ENCODE measurements at regions not wholly inside any gene's neighbourhood (a gene's known extent, or its start where the extent isn't known, plus 50 kb on each side); places are given as distances from the start of the nearest gene placed in this dataset.

DNA sequence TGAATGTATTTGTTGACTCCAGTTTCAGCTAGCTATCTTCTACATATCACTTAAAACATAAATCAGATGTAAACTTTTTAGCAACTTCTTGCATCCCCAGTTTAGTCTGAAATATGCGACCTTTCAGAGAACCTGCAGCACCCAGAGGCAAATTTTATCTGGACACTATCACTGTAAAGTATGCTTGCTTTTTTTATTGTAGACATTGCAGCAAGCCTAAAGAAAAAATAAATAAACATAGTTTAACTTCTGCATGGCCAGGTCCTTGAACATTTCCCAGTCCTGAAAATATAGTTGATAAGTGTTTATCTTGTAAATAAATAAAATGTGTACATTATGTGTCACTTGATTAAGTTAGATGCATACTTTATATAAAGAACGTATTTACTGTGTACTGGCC lies 1829.4 kb downstream of the PCDH9 start:
- H3K36me3 ChIP-seq: no peaks in the 10 kb centered on the region
- no peaks in the 10 kb centered on the region for H3K27me3 ChIP-seq
- H3K4me1 ChIP-seq: no peaks in the 10 kb centered on the region
- H3K27ac ChIP-seq: no peak overlapping the region
- no peak overlapping the region for H3K4me3 ChIP-seq
- 66% methylated on average over 2 of the region's 2 CpGs for WGBS
- no peak for DNase-seq (ENCODE audit: low spot score in 2 of 2)
- TF ChIP-seq, protein P1, sequence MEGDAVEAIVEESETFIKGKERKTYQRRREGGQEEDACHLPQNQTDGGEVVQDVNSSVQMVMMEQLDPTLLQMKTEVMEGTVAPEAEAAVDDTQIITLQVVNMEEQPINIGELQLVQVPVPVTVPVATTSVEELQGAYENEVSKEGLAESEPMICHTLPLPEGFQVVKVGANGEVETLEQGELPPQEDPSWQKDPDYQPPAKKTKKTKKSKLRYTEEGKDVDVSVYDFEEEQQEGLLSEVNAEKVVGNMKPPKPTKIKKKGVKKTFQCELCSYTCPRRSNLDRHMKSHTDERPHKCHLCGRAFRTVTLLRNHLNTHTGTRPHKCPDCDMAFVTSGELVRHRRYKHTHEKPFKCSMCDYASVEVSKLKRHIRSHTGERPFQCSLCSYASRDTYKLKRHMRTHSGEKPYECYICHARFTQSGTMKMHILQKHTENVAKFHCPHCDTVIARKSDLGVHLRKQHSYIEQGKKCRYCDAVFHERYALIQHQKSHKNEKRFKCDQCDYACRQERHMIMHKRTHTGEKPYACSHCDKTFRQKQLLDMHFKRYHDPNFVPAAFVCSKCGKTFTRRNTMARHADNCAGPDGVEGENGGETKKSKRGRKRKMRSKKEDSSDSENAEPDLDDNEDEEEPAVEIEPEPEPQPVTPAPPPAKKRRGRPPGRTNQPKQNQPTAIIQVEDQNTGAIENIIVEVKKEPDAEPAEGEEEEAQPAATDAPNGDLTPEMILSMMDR (IDR thresholded peaks at IDR 0.05): no peak
- TF ChIP-seq EP300 (IDR thresholded peaks at IDR 0.05): no peak
- TF ChIP-seq POLR2A (IDR thresholded peaks at IDR 0.05): no peak
- TF ChIP-seq POLR2AphosphoS5 (IDR thresholded peaks at IDR 0.05): no peak
- no peaks in the 10 kb centered on the region for H3K9me3 ChIP-seq

GRCh38 chr13:65387743-65388347 lies 1842.3 kb downstream of the PCDH9 start:
- Histone ChIP-seq H3K4me1 (no peaks in the 10 kb centered on the region), H3K27me3 (no peaks in the 10 kb centered on the region), H3K27ac (no peak overlapping the region), H3K9me3 (peaks cover 6% of the 10 kb centered on the region), H3K36me3 (no peaks in the 10 kb centered on the region), H3K4me3 (no peak overlapping the region)
- 60% methylated on average over 6 of the region's 6 CpGs for WGBS
- DNase-seq (ENCODE audit: low spot score in 2 of 2): no peak
- no peak for TF ChIP-seq POLR2AphosphoS5 (IDR thresholded peaks at IDR 0.05)
- TF ChIP-seq, protein P1 (IDR thresholded peaks at IDR 0.05): no peak
- TF ChIP-seq EP300 (IDR thresholded peaks at IDR 0.05): no peak
- TF ChIP-seq POLR2A (IDR thresholded peaks at IDR 0.05): no peak

DNA sequence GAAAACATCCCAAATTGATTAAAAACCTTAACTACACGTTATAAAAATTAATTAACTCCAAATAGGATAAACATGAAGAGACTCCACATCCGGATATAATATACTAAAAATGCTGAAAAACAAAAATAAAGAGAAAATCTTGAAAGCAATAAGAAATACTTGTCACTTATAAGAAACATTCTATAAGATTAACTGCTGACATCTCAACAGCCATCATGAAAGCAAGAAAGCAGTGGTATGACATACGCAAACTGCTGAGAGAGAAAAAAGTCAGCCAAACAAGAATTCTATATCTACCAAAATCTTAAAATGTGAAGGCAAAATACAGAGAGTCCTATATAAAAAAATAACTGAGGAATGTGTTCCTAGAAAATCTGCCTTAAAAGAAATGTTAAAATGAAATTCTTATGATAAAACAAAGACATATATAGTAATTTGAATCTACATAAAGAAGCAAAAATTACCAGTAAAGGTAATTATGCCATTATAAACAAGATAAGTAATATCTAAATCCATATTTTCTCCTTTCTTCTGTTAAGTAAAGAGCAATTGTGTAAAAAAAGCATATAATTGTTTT lies 1851.1 kb downstream of the PCDH9 start:
- Histone ChIP-seq H3K27ac (no peak overlapping the region), H3K4me3 (no peak overlapping the region), H3K9me3 (peaks cover 19% of the 10 kb centered on the region), H3K4me1 (no peaks in the 10 kb centered on the region), H3K27me3 (no peaks in the 10 kb centered on the region), H3K36me3 (no peaks in the 10 kb centered on the region)
- TF ChIP-seq POLR2A (IDR thresholded peaks at IDR 0.05): no peak
- TF ChIP-seq, protein P1 (IDR thresholded peaks at IDR 0.05): no peak
- TF ChIP-seq POLR2AphosphoS5 (IDR thresholded peaks at IDR 0.05): no peak
- TF ChIP-seq EP300 (IDR thresholded peaks at IDR 0.05): no peak
- no peak for DNase-seq (ENCODE audit: low spot score in 2 of 2)
- 63% methylated on average over 3 of the region's 3 CpGs for WGBS

DNA sequence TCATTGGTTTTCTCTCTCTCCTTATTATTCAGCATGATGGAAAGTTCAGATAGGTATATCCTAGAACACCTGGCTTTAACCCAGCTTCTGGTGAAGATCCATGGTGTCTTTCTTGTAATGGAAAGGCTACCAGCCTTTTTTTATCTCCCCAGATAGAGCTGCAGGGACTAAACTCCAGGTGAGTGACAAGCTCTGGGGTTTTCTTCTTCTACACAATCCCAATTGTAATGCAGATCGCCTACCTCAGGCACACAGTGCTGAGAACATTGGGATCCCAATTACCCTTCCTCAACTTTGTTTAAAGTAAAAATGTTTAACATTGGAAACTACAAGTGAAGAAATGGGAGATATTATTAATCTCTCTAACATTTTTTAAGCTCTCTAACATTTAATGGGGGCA lies 1851.7 kb downstream of the PCDH9 start:
- H3K27ac ChIP-seq: no peak overlapping the region
- H3K4me1 ChIP-seq: no peaks in the 10 kb centered on the region
- H3K4me3 ChIP-seq: no peak overlapping the region
- peaks cover 19% of the 10 kb centered on the region for H3K9me3 ChIP-seq
- H3K36me3 ChIP-seq: no peaks in the 10 kb centered on the region
- 92% methylated on average over 1 of the region's 1 CpG for WGBS
- TF ChIP-seq, protein P1 (IDR thresholded peaks at IDR 0.05): no peak
- TF ChIP-seq POLR2A (IDR thresholded peaks at IDR 0.05): no peak
- TF ChIP-seq EP300 (IDR thresholded peaks at IDR 0.05): no peak
- TF ChIP-seq POLR2AphosphoS5 (IDR thresholded peaks at IDR 0.05): no peak
- no peak for DNase-seq (ENCODE audit: low spot score in 2 of 2)
- H3K27me3 ChIP-seq: no peaks in the 10 kb centered on the region

GRCh38 chr13:65368832-65369231 lies 1861.3 kb downstream of the PCDH9 start:
- Histone ChIP-seq H3K4me1 (no peaks in the 10 kb centered on the region), H3K36me3 (no peaks in the 10 kb centered on the region), H3K9me3 (no peaks in the 10 kb centered on the region), H3K27ac (no peak overlapping the region), H3K27me3 (no peaks in the 10 kb centered on the region), H3K4me3 (no peak overlapping the region)
- TF ChIP-seq POLR2A (IDR thresholded peaks at IDR 0.05) (no peak), POLR2AphosphoS5 (IDR thresholded peaks at IDR 0.05) (no peak), EP300 (IDR thresholded peaks at IDR 0.05) (no peak)
- TF ChIP-seq, protein P1 (IDR thresholded peaks at IDR 0.05): no peak
- 90% methylated on average over 6 of the region's 6 CpGs for WGBS
- no peak for DNase-seq (ENCODE audit: low spot score in 2 of 2)

Data from suprapubic skin (tissue), 4 donors.